Right kidney (tissue), 1 donor: ENCODE measurements at regions not wholly inside any gene's neighbourhood (a gene's known extent, or its start where the extent isn't known, plus 50 kb on each side); places are given as distances from the start of the nearest gene placed in this dataset.
"Not testable (repeated sequence)": the region's sequence is repeated elsewhere in the genome, so short reads cannot be mapped to it uniquely, and the experiment has no call there.

Experiments
- DNase-seq: peaks from one replicate; pipeline ENCODE4 v3.0.0-alpha.2; 2016

DNA sequence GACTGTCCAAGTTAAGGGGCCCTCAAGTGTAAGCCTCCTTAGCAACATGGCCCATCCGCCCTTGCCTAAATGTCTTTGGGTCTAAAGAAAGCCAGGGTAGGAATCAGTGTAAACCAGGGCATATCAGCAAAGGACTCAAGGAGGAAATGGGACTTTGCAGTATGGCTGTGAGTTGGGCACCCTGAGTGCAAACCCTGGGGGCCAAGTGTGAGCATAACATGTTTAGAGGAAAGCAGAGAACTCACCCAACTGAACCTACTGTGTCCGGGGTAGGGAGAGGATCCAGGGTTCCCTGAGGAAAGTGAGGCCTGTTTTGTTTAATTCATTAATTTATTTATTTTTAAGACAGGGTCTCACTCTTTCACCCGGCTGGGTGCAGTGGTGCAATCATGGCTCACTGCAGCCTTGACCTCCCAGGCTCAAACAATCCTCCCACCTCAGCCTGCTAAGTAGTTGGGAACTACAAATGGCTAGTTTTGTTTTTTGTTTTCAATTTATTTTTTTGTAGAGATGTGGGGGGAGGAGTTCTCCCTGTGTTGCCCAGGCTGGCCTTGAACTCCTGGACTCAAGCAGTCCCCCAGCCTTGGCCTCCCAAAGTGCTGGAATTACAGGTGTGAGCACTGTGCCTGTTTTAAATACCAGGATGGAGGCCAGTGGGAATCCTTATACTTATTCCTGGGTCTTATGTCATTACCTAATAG, 51.0 kb upstream of the ACTR3 start:
- no peak for DNase-seq

DNA sequence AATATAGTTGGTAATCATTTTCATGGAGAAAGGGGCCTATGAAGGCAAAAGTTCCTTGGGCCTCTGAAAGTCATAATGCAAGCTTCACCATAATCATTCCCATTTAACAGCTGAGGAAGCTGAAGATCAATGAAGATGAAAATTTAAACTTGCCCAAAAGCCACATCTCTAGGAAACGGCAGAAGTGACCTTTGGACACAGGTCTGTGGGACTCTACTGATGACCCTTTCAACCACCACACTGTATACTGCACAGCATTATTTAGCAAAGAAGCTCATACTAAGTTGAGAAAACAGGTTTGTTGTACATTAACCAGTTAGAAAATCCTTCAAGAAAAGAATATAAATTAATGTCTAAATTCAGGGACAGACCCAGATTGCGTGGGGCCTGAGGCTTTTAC, 51.6 kb upstream of the ACTR3 start:
- DNase-seq = no peak

DNA sequence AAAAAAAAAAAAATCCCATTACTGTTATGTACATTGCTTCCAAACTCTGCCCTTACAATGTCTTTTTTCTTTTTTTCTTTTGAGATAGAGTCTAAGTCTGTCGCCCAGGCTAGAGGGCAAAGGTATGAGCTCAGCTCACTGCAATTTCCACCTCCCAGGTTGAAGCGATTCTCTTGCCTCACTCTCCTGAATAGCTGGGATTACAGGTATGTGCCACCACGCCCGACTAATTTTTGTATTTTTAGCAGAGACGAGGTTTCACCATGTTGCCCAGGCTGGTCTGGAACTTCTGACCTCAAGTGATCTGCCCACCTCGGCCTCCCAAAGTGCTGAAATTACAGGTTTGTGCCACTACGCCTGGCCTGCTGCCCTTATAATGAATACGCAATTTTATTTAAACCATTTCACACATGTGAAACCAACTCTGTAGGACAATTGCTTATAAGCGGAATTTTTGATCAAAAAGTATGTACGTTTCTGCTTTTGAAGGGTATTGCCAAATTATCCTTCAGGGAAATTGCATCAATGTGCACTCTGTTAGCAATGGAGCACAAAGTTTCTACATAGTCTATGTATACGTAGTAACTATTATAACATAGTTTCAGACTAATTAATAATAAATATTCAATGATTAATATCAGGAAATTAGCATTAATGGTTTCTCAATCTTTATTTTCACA, 55.7 kb upstream of the ACTR3 start:
- DNase-seq = no peak

DNA sequence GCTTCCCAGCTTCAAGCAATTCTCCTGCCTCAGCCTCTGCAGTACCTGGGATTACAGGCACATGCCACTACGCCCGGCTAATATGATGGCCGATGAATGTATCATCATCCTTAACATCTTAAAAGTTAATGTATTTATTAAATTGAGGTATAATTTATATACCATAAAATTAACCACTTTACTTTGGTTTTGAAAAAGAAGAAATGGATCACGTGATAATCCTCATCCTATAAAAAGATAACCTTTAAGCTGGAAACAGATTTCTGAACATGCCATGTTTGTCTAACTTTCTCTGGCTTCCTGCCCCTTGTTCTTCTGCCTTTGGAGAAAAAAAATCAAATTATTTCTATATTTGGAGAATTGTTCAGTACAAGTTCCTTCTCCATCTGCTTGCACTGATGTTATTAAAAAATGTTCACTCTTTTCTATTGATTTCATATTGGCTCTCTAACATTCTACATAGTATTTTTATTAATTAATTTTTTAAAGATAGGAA, 57.0 kb upstream of the ACTR3 start:
- DNase-seq = no peak

DNA sequence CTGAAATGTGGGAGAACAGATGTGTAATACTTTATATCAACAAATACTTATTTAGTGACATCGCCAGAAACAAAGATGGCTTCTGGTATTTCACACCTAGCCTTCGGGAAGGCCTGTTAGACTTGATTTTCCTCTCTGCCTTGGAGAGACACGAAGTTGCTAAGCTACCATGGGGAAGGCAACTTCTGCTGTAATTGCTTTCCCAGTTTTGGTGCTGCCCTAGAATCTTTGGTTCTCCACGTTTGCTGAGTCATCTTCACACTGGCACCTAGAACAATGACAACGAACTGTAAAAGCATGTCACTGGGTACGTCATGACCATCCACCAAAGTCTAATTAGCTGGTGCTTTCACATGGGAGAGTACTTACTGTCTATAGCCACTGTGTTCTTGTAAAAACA, 58.7 kb upstream of the ACTR3 start:
- DNase-seq = no peak

DNA sequence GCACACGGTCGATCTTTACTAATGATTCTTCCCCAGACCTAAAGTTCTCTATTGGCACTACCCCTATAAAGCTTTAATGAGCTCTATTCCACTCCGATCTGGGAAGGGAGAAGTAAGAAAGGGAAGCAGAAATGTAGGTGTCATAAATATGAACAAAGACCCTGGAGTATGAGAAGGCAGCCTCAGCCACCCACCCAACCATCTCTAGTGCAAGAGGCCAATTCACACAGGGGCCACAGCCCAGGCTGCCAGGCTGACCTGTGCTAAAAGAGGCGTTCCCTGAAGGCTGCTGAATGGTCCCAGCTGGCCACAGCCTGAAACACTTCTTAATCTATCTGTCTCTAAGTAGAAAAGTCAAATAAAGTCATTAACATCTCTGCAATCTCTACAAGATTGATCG, 60.1 kb upstream of the ACTR3 start:
- no peak for DNase-seq

DNA sequence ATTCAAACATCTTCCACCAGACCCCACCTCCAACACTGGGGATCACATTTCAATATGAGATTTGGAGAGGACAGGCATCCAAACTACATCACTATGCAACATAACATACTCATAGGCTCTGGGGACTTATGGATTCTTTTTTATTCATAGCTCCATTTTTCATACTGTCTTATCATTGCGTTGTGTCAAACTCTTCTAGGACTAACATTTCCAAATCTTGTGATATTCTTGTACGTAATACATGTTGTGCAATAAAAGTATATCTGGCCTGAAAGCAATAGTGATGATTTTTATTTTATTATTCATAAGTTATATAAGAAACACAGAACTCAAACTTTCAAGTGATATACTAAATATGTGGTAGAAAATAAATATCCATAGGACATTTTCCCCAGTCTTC, 60.6 kb upstream of the ACTR3 start:
- DNase-seq = no peak

DNA sequence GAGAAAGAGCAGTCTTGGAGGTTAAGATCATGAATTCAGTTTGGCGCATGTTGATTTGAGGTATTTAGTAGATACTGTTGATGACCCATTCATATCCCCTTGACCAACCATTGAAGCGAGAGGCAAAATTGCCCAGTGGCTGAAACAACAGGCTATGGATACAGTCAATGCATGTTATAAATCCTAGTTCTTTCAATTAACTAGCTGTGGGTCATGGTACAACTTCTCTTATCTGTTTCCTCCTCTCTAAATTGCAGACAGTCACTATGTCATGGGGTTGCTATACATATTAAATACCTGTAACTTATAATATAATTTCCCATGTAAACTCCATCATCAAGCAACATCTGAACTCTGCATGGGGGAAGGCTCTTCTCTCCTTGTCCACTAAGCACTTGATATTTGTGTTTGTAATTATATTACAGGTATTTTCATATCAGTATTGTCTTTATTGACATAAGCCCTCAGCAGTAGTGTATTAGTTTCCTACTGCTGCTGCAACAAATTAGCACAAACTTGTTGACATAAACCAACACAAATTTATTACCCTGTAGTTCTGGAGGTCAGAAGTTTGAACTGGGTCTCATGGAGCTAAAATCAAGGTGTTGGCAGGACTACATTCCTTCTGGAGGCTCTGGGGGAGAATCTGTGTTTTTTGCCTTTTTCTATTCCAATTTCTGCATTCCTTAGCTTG, 61.7 kb upstream of the ACTR3 start:
- DNase-seq = no peak

DNA sequence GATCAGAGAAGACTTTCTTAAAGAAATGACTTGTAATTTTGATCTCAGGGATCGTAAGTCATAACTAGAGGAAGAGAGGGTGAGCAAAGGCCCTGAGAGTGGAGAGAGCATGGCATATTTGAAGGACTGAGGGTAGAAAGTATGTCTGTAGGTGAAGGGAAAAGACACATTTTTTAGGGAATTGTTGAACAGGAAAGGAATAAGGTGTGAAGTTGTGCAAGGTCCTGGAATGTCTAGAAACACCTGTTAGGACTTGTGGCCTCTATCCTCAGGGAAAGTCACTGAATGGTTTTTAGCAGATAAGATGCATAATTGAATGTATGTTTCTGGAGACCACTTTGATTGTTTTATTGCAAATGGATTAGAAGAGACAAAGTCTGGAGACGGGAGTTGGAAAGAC, 62.5 kb upstream of the ACTR3 start:
- DNase-seq = no peak

DNA sequence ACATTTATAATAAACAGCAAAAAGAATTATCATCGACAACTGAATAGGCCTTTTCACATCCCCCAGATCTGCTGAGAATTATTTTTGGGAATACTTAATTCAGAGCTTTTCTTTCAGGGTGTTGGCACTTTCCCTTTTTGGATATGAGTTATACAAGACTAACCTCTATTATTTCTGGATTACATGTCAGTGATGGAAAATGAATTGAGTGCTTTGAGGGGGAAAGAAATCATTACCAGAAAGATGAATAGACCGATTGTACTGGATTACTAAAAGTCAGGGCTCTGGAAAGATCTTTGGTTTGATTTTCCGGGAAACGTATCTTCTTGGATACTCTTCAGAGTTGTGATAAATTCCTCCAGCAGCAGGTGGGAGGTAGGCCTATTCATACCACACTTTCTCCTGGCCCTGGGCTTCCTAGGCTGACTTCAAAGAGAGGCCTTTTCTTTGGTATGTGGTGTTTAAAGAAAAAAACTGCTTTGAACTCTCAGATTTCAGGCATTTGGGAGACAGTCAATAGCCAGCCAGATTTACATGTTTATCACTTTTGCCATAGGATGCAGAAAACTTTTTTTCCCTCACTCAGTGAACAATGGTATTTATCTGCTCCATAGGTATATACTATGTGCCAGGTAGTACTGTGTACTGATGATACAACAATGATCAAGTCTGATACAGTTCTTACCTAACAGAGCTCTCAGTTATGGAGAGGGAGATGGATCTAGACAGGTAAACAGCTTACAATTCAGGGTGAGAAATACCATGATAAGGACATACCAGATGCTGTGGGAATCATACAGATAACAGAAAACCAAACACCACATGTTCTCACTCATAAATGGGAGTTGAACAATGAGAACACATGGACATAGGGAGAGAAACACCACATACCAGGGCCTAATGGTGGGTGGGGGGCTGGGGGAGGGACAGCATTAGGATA, 63.3 kb upstream of the ACTR3 start:
- no peak for DNase-seq

DNA sequence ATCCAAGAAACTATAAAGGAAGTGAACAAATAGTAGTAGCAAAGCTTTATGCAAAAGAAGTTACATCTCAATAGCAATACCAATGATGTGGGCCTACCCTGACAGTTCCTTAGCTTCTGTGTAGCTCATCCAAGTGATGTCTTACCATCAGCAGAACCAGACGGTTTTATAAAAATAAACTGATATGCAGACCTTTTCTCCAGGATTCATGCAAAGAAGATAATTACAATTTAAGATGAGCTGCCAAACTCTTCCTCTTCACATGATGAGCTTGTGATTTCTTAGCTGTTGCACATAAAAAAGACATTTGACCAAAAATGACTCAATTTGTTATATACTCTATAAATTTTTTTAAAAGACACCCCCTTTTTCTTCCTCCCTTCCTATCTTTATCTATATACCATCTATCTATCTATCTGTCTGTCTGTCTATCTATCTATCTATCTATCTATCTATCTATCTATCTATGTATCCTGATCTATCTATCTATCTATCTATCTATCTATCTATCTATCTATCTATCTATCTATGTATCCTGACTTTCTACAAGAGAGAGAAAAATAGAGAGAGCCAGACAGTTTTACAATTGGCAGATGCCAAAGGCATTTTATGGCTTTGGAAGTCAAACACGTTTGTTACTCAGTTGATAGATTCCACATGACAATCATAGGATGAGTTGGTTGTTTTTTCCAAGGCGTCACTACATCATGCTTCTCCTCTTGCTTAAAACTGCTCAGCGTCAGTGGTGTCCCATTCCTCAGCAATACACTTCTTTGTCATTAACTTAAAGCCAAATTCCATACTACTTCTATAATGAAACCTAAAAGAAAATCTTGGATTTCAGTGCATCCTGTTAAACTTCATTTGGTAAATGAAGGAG, 65.9 kb upstream of the ACTR3 start:
- no peak for DNase-seq

DNA sequence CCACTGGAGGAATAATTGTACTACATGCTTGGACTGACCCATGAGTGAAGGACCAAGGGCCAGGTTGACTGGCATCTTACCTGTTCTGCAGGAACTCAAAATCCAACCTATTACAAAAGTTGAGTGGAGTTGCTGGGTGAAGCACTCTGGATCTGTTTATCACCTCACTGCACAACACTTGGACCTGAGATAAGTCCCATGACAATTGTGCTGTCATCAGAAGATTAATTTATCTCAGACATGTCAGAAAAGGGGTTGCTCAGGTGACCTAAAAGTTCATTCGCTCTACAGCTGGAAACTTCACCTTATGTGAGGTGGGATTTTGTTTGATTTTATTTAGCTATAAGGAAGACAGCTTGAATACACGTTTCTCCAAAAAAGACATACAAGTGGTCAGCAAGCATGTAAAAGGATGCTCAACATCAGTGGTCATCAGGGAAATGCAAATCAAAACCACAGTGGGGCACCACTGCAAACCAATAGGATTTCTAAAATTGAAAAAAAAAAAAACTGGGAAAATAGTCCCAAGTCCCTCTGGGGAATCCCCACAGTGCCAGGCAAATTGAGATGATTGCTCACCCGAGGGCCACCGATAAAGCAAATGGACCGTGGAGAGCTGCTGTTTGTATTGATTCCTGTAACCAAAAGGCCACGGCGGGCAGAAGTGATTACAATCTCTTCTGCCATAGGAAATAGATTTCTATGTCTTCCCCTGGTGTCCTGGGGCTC, 65.8 kb upstream of the SLC35F5 start:
- no peak for DNase-seq

DNA sequence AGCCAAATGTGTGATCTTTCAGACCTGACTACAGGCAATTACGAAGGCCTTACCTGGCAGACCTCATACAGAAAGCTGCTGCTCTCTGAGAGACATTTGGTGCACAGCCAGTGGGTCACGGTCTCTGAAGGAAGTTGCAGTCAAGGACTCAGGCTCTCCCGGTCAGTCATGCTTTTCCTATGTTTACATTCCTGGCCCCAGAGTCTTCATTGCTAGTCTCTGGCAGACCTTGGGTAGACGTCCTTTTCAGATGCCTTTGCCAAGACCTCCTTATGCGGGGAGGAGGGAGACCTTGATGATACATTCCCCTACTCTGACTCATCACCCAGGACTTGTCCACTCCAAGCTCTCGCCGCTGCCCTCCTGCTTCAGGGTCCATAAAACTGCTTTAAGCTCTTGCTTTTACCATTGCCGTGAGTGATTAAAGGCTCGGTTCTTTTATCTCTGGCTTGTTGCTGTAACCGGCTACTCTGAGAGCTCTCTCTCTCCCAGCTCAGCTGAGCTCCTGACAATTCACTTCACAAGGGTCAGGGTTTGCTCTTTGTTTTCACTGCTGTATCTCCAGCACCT, 62.0 kb upstream of the SLC35F5 start:
- DNase-seq = peak; percentile 54

DNA sequence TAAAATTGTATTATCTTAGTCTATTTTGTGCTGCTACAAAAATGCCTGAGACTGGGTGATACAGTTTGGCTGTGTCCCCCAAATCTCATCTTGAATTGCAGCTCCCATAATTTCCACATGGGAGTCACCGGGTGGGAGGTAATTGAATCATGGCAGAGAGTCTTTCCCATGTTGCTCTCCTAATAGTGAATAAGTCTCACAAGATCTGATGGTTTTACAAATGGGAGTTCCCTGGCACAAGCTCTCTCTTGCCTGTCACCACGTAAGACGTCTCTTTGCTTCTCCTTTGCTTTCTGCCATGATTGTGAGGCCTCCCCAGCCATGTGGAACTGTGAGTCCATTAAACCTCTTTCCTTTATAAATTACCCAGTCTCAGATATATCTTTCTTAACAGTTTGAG, 57.0 kb upstream of the SLC35F5 start:
- not testable (repeated sequence) for DNase-seq

DNA sequence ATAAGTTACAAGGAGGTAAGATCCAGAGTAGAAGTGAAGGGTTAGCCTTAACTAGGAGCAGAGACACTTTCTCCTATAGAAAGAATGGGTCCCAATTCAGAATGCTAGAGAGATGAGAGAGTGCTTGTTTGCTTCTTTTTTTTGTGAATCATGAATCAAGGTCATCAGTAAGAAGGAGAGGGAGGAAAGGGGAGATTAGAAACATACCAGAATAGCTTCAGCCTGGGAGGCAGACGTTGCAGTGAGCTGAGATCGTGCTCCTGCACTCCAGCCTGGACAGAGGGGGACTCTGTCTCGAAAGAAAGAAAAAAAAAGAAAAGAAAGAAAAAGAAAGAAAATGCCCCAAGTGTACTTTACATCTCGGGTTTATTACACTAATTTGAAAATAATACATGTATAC, 55.8 kb upstream of the SLC35F5 start:
- DNase-seq = no peak

DNA sequence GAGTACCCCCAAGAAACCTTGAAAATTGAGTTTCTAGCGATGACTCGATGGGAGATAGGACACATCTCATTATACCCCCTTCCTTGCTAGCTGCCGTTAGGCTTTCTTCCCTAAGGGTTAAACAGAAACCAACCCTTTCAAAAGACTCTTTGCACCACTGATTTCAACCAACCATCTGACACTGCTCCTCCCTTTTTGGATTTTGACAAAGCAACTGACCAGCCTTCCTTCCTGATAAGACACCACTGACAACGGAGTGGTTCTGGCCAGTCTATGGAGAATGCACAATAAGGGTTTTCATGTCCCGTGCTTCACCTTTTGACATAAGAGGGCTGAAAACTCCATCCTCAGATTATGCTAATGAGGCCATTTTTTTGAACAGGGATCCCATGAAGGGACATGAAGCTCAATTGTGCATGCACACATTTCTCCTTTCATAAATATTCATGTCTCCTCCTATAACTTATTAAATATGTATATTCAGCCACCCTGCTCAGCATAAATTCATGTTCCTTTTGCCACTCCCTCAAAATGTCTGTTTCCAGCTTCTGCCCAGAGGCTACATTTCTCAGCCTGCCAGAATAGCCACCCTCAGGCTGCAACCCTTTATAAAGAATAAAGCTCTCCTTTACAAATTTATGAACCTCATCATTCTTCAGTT, 52.8 kb upstream of the SLC35F5 start:
- no peak for DNase-seq

DNA sequence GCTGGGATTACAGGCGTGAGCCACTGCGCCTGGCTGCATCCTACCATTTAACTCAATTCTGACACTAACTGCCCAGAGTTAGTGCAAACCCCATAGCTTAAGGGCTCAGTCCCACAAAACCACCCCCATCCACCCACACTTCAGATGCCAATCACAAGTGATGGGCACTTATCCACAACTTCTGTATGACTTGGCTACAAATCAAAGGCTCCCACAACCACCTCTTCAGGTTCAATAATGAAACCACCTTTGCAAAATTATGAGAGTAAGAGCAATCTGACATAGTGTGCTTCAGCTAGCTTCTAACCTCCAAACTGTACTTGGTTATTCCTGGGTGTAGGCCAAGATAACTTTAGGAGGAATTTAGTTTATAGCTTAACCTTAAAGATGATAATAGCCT, 51.3 kb upstream of the SLC35F5 start:
- no peak for DNase-seq

DNA sequence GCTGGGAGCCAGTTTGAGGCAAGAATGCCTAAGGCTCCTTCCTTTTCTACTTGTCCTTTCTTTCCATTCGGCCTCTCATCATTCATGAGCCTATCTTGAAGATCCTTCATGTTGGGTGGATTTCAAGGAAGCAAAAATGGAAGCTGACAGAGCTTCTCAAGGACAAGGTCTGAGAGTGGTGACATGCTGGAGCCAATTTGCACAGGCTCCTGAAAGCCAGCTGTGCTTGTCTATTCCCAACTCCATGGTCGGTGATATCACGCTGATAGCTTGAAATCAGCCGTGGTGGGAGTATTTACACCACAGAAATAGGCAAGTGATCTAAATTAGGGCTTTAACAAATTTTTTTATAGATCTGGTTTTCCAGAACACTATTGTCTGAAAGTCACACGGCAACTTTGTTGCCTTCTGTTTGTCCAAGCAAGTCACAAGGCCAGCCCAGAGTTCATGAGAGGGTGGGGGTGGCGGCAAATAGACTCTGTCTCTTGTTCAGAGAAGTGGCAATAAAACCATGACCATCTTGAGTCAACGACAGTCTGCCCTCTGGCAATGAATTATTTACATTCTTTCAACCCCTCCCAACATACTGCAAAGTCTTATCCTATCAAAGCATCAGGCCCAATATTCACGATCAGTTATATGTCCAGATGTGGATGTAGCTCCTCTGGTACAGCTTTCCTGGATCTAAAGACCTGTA, 49.9 kb upstream of the SLC35F5 start:
- DNase-seq = no peak
